ENCODE measurements at regions not wholly inside any gene's neighbourhood (a gene's known extent, or its start where the extent isn't known, plus 50 kb on each side); places are given as distances from the start of the nearest gene placed in this dataset.

- H3K27ac Mint-ChIP-seq = peak overlapping the region in 6 of 7 donors; percentile 16 to 83 (median 68)
- H3K4me2 ChIP-seq (replicated peaks; ENCODE audit: extremely low read depth, low read length, poor library complexity, severe bottlenecking) = no peak overlapping the region
- H3K27me3 Mint-ChIP-seq (ENCODE audit: low read depth in 3 of 3) = peaks cover 0 to 2% (median 0%) of the 10 kb centered on the region in 3 donors
- peaks cover 8 to 23% (median 18%) of the 10 kb centered on the region in 7 donors for H3K9me3 Mint-ChIP-seq
- no peak for DNase-seq
- H3K27me3 ChIP-seq (ENCODE audit: control insufficient read depth in 2 of 2, insufficient read depth in 2 of 2, low read length in 2 of 2) = no peaks in the 10 kb centered on the region
- no peak for TF ChIP-seq CTCF (IDR thresholded peaks at IDR 0.05)
- H3K9me3 ChIP-seq (replicated peaks in 1 of 2; ENCODE audit: control insufficient read depth in 1 of 2, insufficient read depth in 1 of 2, low read length in 2 of 2) = peaks cover 0 to 4% of the 10 kb centered on the region in 2 donors
- intact Hi-C loops (cut with micrococcal nuclease) = no loop called here
- H3K9ac ChIP-seq (ENCODE audit: insufficient read depth, low read length, poor library complexity, severe bottlenecking) = no peak overlapping the region
- H3K4me3 ChIP-seq (replicated peaks in 1 of 3; ENCODE audit: low read depth in 2 of 3, low read length in 3 of 3) = no peak overlapping the region
- WGBS (ENCODE audit: insufficient coverage) = 100% methylated on average over 1 of the region's 3 CpGs
- no peak overlapping the region for H3K4me3 Mint-ChIP-seq
- no peaks in the 10 kb centered on the region for H4K20me1 ChIP-seq (ENCODE audit: insufficient read depth, low read length)
- H3K4me1 ChIP-seq (ENCODE audit: control insufficient read depth in 1 of 2, insufficient read depth in 2 of 2, low read length in 2 of 2) = peaks cover 33 to 43% of the 10 kb centered on the region in 2 donors
- H3K36me3 Mint-ChIP-seq = peaks cover 0 to 2% of the 10 kb centered on the region in 2 donors
- peaks cover 20% of the 10 kb centered on the region for H3K4me1 Mint-ChIP-seq
- no peaks in the 10 kb centered on the region for H3K36me3 ChIP-seq (replicated peaks in 1 of 2; ENCODE audit: control insufficient read depth in 1 of 2, insufficient read depth in 2 of 2, low read length in 2 of 2)
- H3K79me2 ChIP-seq (ENCODE audit: insufficient read depth, low read length) = no peaks in the 10 kb centered on the region
- H3K27ac ChIP-seq (ENCODE audit: low read depth in 1 of 2, low read length in 2 of 2) = no peak overlapping the region
- no peak overlapping the region for H2AFZ ChIP-seq (ENCODE audit: insufficient read depth, low read depth, low read length, poor library complexity, severe bottlenecking)
Observed at GRCh38 chr11:35066783-35067423, 72.1 kb upstream of the CD44 start.

GRCh38 chr11:35071722-35072121 lies 67.2 kb upstream of the CD44 start:
- no CpG with 5 or more reads among the region's 1 CpG for WGBS (ENCODE audit: insufficient coverage)
- peaks cover 3 to 7% of the 10 kb centered on the region in 2 donors for H3K36me3 Mint-ChIP-seq
- peaks cover 11 to 38% (median 27%) of the 10 kb centered on the region in 7 donors for H3K9me3 Mint-ChIP-seq
- Histone ChIP-seq H2AFZ (ENCODE audit: insufficient read depth, low read depth, low read length, poor library complexity, severe bottlenecking) (no peak overlapping the region), H3K4me3 (replicated peaks in 1 of 3; ENCODE audit: low read depth in 2 of 3, low read length in 3 of 3) (no peak overlapping the region), H3K4me1 (ENCODE audit: control insufficient read depth in 1 of 2, insufficient read depth in 2 of 2, low read length in 2 of 2) (peaks cover 6 to 8% of the 10 kb centered on the region in 2 donors), H3K27ac (ENCODE audit: low read depth in 1 of 2, low read length in 2 of 2) (no peak overlapping the region), H3K9me3 (replicated peaks in 1 of 2; ENCODE audit: control insufficient read depth in 1 of 2, insufficient read depth in 1 of 2, low read length in 2 of 2) (peaks cover 0 to 4% of the 10 kb centered on the region in 2 donors), H3K27me3 (ENCODE audit: control insufficient read depth in 2 of 2, insufficient read depth in 2 of 2, low read length in 2 of 2) (no peaks in the 10 kb centered on the region), H3K36me3 (replicated peaks in 1 of 2; ENCODE audit: control insufficient read depth in 1 of 2, insufficient read depth in 2 of 2, low read length in 2 of 2) (no peaks in the 10 kb centered on the region), H3K79me2 (ENCODE audit: insufficient read depth, low read length) (no peaks in the 10 kb centered on the region), H3K9ac (ENCODE audit: insufficient read depth, low read length, poor library complexity, severe bottlenecking) (no peak overlapping the region), H3K4me2 (replicated peaks; ENCODE audit: extremely low read depth, low read length, poor library complexity, severe bottlenecking) (no peak overlapping the region), H4K20me1 (ENCODE audit: insufficient read depth, low read length) (no peaks in the 10 kb centered on the region)
- intact Hi-C loops (cut with micrococcal nuclease) = no loop called here
- peaks cover 9% of the 10 kb centered on the region for H3K4me1 Mint-ChIP-seq
- no peak overlapping the region for H3K4me3 Mint-ChIP-seq
- no peak for TF ChIP-seq CTCF (IDR thresholded peaks at IDR 0.05)
- H3K27ac Mint-ChIP-seq = peak overlapping the region in 1 of 7 donors; percentile 68
- H3K27me3 Mint-ChIP-seq (ENCODE audit: low read depth in 3 of 3) = peaks cover 0 to 6% (median 0%) of the 10 kb centered on the region in 3 donors
- DNase-seq = no peak

Data from CD14-positive monocyte (primary cell).